ENCODE measurements at regions not wholly inside any gene's neighbourhood (a gene's known extent, or its start where the extent isn't known, plus 50 kb on each side); places are given as distances from the start of the nearest gene placed in this dataset.

DNA sequence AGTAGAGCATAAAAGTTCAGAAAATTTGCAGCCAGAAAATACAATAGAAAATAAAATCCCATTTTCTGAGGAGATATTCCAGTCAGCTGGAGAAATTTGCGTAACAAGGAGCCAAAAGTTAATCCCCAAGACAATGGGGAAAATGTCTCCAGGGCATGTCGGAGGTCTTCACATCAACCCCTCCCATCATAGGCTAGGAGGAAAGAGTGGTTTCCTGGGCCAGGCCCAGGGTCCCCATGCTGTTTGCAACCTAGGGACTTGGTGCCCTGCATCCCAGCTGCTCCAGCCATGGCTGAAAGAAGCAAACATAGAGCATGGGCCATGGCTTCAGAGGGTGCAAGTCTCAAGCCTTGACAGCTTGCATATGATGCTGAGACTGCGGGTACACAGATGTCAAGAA, 255.0 kb downstream of the DTWD2 start:
- no peak for TF ChIP-seq CTBP1 (IDR thresholded peaks at IDR 0.05; ENCODE audit: borderline replicate concordance)
- TF ChIP-seq SUZ12 (IDR thresholded peaks at IDR 0.05), result no peak

Data from HEK293T (cell line).